ENCODE measurements at regions not wholly inside any gene's neighbourhood (a gene's known extent, or its start where the extent isn't known, plus 50 kb on each side); places are given as distances from the start of the nearest gene placed in this dataset.

DNA sequence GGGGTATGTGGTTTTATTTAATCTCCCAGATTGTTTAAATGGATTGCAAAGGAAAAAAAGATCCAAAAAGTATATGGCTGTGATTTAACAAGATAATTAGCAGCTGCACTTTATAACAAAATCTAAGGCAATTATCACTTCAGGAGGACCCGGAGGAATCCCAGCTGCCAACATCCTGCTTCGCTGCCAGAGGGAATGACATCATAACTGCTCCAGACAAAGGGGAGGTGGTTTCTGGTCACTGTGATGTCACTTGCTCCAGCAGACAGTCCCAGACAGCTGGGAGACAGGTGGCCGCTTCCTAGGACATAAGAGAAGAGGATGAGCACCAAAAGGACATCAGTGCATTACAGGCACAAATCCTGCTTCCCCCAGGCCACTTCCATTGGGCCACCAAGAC lies 371.0 kb downstream of the BCOR start:
- H3K9me3 ChIP-seq (ENCODE audit: control insufficient read depth, insufficient read depth, low read length), result no peaks in the 10 kb centered on the region
- H3K36me3 ChIP-seq (ENCODE audit: control insufficient read depth, low read length), result no peaks in the 10 kb centered on the region
- no peaks in the 10 kb centered on the region for H4K20me1 ChIP-seq (ENCODE audit: control insufficient read depth, insufficient read depth, low read depth, low read length)
- no peak overlapping the region for H3K4me2 ChIP-seq (ENCODE audit: low read length)
- no peaks in the 10 kb centered on the region for H3K4me1 ChIP-seq (ENCODE audit: control insufficient read depth, low read length)
- TF ChIP-seq, protein P1, sequence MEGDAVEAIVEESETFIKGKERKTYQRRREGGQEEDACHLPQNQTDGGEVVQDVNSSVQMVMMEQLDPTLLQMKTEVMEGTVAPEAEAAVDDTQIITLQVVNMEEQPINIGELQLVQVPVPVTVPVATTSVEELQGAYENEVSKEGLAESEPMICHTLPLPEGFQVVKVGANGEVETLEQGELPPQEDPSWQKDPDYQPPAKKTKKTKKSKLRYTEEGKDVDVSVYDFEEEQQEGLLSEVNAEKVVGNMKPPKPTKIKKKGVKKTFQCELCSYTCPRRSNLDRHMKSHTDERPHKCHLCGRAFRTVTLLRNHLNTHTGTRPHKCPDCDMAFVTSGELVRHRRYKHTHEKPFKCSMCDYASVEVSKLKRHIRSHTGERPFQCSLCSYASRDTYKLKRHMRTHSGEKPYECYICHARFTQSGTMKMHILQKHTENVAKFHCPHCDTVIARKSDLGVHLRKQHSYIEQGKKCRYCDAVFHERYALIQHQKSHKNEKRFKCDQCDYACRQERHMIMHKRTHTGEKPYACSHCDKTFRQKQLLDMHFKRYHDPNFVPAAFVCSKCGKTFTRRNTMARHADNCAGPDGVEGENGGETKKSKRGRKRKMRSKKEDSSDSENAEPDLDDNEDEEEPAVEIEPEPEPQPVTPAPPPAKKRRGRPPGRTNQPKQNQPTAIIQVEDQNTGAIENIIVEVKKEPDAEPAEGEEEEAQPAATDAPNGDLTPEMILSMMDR (IDR thresholded peaks at IDR 0.05; ENCODE audit: low read depth, low read length, poor library complexity, severe bottlenecking), result no peak
- no peak for TF ChIP-seq EZH2phosphoT487 (IDR thresholded peaks at IDR 0.05; ENCODE audit: borderline replicate concordance, low read length)
- H3K27ac ChIP-seq (ENCODE audit: low read depth, low read length), result no peak overlapping the region
- H3K79me2 ChIP-seq (ENCODE audit: control insufficient read depth, low read length), result no peaks in the 10 kb centered on the region
- H3K27me3 ChIP-seq (ENCODE audit: control insufficient read depth, low read length), result no peaks in the 10 kb centered on the region
- H3K4me3 ChIP-seq (ENCODE audit: low read length), result no peak overlapping the region
- H3K9me2 ChIP-seq (replicated peaks; ENCODE audit: control insufficient read depth, low read length), result no peaks in the 10 kb centered on the region
- no peaks in the 10 kb centered on the region for H3F3A ChIP-seq (ENCODE audit: control insufficient read depth, insufficient read depth)

DNA sequence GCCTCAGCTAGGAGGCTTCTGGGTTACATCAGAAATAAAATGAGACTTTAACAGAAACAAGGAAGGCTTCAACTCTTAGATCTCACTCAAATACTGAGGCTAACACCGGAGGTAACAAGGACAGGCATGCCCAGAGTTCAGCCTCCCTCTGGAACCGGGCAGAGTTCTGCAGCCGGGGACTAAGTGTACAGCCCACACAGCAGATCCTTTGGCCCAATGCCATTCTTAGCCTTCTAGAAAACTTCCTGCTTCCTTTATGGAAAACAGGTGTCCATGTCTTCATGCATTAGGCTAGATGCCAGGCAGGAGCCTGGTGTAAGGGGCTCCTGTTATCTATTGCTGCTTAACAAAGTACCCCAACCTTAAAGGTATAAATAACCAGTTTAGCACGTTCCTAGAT lies 369.7 kb downstream of the BCOR start:
- no peaks in the 10 kb centered on the region for H3K36me3 ChIP-seq (ENCODE audit: control insufficient read depth, low read length)
- H3K9me3 ChIP-seq (ENCODE audit: control insufficient read depth, insufficient read depth, low read length), result no peaks in the 10 kb centered on the region
- H3K79me2 ChIP-seq (ENCODE audit: control insufficient read depth, low read length), result no peaks in the 10 kb centered on the region
- TF ChIP-seq, protein P1 (IDR thresholded peaks at IDR 0.05; ENCODE audit: low read depth, low read length, poor library complexity, severe bottlenecking), result no peak
- TF ChIP-seq EZH2phosphoT487 (IDR thresholded peaks at IDR 0.05; ENCODE audit: borderline replicate concordance, low read length), result no peak
- no peaks in the 10 kb centered on the region for H3F3A ChIP-seq (ENCODE audit: control insufficient read depth, insufficient read depth)
- no peaks in the 10 kb centered on the region for H4K20me1 ChIP-seq (ENCODE audit: control insufficient read depth, insufficient read depth, low read depth, low read length)
- H3K27ac ChIP-seq (ENCODE audit: low read depth, low read length), result no peak overlapping the region
- H3K4me1 ChIP-seq (ENCODE audit: control insufficient read depth, low read length), result no peaks in the 10 kb centered on the region
- no peaks in the 10 kb centered on the region for H3K9me2 ChIP-seq (replicated peaks; ENCODE audit: control insufficient read depth, low read length)
- H3K4me3 ChIP-seq (ENCODE audit: low read length), result no peak overlapping the region
- H3K27me3 ChIP-seq (ENCODE audit: control insufficient read depth, low read length), result no peaks in the 10 kb centered on the region
- no peak overlapping the region for H3K4me2 ChIP-seq (ENCODE audit: low read length)

DNA sequence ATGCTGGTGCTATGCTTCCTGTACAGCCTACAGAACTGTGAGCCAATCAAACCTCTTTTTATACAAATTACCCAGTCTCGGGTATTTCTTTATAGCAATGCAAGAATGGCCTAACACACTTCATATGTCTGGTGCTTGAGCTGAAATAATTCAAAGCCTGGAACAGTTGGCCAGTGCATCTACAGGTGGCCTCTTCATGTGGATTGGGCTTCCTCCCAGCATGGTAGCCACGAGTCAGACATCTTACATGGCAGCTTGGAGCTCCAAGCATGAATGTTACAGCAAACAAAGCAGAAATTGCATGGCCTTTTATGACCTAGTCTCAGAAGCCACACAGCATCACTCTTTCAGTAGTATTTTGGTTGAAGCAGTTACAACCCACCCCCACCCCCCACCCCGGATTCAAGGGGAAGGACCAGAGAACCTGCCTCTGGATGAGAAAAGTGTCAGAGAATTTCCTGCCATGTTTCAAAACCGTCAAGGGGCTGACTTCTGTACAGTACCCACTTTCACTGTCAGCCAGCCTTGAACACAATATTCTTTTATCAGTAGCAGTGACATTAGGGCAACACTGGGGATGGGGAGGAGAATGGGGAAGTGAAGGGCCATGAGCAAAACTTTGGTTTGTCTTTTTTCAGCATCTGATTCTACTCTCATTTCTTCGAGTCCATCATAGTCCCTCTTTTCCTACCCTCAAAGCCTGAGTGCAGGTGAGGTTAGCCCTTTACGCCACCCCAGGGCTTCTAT lies 368.7 kb downstream of the BCOR start:
- H3K9me2 ChIP-seq (replicated peaks; ENCODE audit: control insufficient read depth, low read length), result no peaks in the 10 kb centered on the region
- H3K27me3 ChIP-seq (ENCODE audit: control insufficient read depth, low read length), result no peaks in the 10 kb centered on the region
- H4K20me1 ChIP-seq (ENCODE audit: control insufficient read depth, insufficient read depth, low read depth, low read length), result no peaks in the 10 kb centered on the region
- no peaks in the 10 kb centered on the region for H3K79me2 ChIP-seq (ENCODE audit: control insufficient read depth, low read length)
- H3K4me3 ChIP-seq (ENCODE audit: low read length), result no peak overlapping the region
- no peaks in the 10 kb centered on the region for H3K4me1 ChIP-seq (ENCODE audit: control insufficient read depth, low read length)
- no peak overlapping the region for H3K4me2 ChIP-seq (ENCODE audit: low read length)
- H3K36me3 ChIP-seq (ENCODE audit: control insufficient read depth, low read length), result no peaks in the 10 kb centered on the region
- H3K9me3 ChIP-seq (ENCODE audit: control insufficient read depth, insufficient read depth, low read length), result no peaks in the 10 kb centered on the region
- no peak overlapping the region for H3K27ac ChIP-seq (ENCODE audit: low read depth, low read length)
- TF ChIP-seq, protein P1 (IDR thresholded peaks at IDR 0.05; ENCODE audit: low read depth, low read length, poor library complexity, severe bottlenecking), result no peak
- TF ChIP-seq EZH2phosphoT487 (IDR thresholded peaks at IDR 0.05; ENCODE audit: borderline replicate concordance, low read length), result no peak
- H3F3A ChIP-seq (ENCODE audit: control insufficient read depth, insufficient read depth), result no peaks in the 10 kb centered on the region

Measured in DOHH2 (cell line).